Hematopoietic multipotent progenitor cell treated with erythropoietin and hydrocortisone succinate and interleukin-3 and kit ligand, for 6 days (in vitro differentiated cells): ENCODE measurements at regions not wholly inside any gene's neighbourhood (a gene's known extent, or its start where the extent isn't known, plus 50 kb on each side); places are given as distances from the start of the nearest gene placed in this dataset.
A peak's percentile ranks its signal among the peaks of the same experiment; 100 is the strongest.
"Not testable (repeated sequence)": the region's sequence is repeated elsewhere in the genome, so short reads cannot be mapped to it uniquely, and the experiment has no call there.

Experiments
- DNase-seq: peaks from one replicate; pipeline ENCODE4 v3.0.0-alpha.2; 2015

- DNase-seq, result no peak
These were observed 480.9 kb upstream of the FANCL start for GRCh38 chr2:58721912-58722591.

GRCh38 chr2:58720770-58721697 is 479.9 kb upstream of the FANCL start:
- no peak for DNase-seq

GRCh38 chr2:58720033-58720769 is 479.1 kb upstream of the FANCL start:
- DNase-seq, result no peak

GRCh38 chr2:58715344-58715743 is 474.2 kb upstream of the FANCL start:
- no peak for DNase-seq

- no peak for DNase-seq
These were observed 473.1 kb upstream of the FANCL start for GRCh38 chr2:58714238-58714637.

- no peak for DNase-seq
These were observed 469.7 kb upstream of the FANCL start for GRCh38 chr2:58710795-58711279.

GRCh38 chr2:58709687-58710354 is 468.7 kb upstream of the FANCL start:
- no peak for DNase-seq

- no peak for DNase-seq
These were observed 468.1 kb upstream of the FANCL start for GRCh38 chr2:58709274-58709673.

- DNase-seq, result no peak
These were observed 467.4 kb upstream of the FANCL start for GRCh38 chr2:58708565-58708964.

- DNase-seq, result no peak
These were observed 461.3 kb upstream of the FANCL start for GRCh38 chr2:58702302-58702885.

- DNase-seq, result peak; percentile 9
These were observed 460.7 kb upstream of the FANCL start for GRCh38 chr2:58701688-58702301.

GRCh38 chr2:58700591-58700990 is 459.5 kb upstream of the FANCL start:
- DNase-seq, result no peak

GRCh38 chr2:58699411-58699810 is 458.3 kb upstream of the FANCL start:
- DNase-seq, result no peak

- no peak for DNase-seq
These were observed 457.5 kb upstream of the FANCL start for GRCh38 chr2:58698620-58699019.

GRCh38 chr2:58694114-58694513 is 453.0 kb upstream of the FANCL start:
- not testable (repeated sequence) for DNase-seq

- not testable (repeated sequence) for DNase-seq
These were observed 449.9 kb upstream of the FANCL start for GRCh38 chr2:58691041-58691440.

GRCh38 chr2:58688813-58689212 is 447.7 kb upstream of the FANCL start:
- peak; percentile 85 for DNase-seq

GRCh38 chr2:58686776-58687175 is 445.7 kb upstream of the FANCL start:
- peak; percentile 10 for DNase-seq

GRCh38 chr2:58680755-58681310 is 439.7 kb upstream of the FANCL start:
- peak; percentile 26 for DNase-seq

GRCh38 chr2:58677748-58678147 is 436.6 kb upstream of the FANCL start:
- DNase-seq, result no peak

- DNase-seq, result no peak
These were observed 430.6 kb upstream of the FANCL start for GRCh38 chr2:58671675-58672074.
